Liver (tissue), 3 donors: ENCODE measurements at regions not wholly inside any gene's neighbourhood (a gene's known extent, or its start where the extent isn't known, plus 50 kb on each side); places are given as distances from the start of the nearest gene placed in this dataset.

ENCODE experiments used
- EGR1 ChIP-seq, 2 donors: IDR thresholded peaks; 2 replicates each; pipeline ENCODE4 v1.6.1; 2016 to 2018; ENCODE audit warnings: antibody characterized with exemption in 2 of 2, low read depth in 2 of 2
- FOXA2 ChIP-seq: IDR thresholded peaks from 2 replicates; pipeline ENCODE4 v1.6.1; 2016; ENCODE audit warnings: antibody characterized with exemption
- RAD21 ChIP-seq, 2 donors: IDR thresholded peaks; 2 replicates each; pipeline ENCODE4 v1.6.1; 2016; ENCODE audit warnings: antibody characterized with exemption in 2 of 2, mild to moderate bottlenecking in 2 of 2
- TAF1 ChIP-seq: conservative IDR thresholded peaks from 2 replicates; pipeline ENCODE4 v1.6.1; 2016; ENCODE audit warnings: antibody characterized with exemption, mild to moderate bottlenecking
- YY1 ChIP-seq: IDR thresholded peaks from 2 replicates; pipeline ENCODE4 v1.6.1; 2016; ENCODE audit warnings: antibody characterized with exemption, mild to moderate bottlenecking
- TF ChIP-seq, protein P1 (sequence below): fragments of 150-350 bp; IDR thresholded peaks from 2 replicates; pipeline ENCODE4 v1.5.1; 2017; ENCODE audit warnings: improper control_type of control experiment, low read depth, low read length; ENCODE audit not compliant: missing input control
- TF ChIP-seq, protein P2 (sequence below): IDR thresholded peaks from 2 replicates; pipeline ENCODE4 v1.6.1; 2016; ENCODE audit warnings: antibody characterized with exemption, mild to moderate bottlenecking
- TF ChIP-seq, protein P3 (sequence below): IDR thresholded peaks from 2 replicates; pipeline ENCODE4 v1.6.1; 2016; ENCODE audit warnings: antibody characterized with exemption
- TF ChIP-seq, protein P4 (sequence below): IDR thresholded peaks from 2 replicates; pipeline ENCODE4 v1.6.1; 2016; ENCODE audit warnings: antibody characterized with exemption
- donor health status: healthy.
- donor health status: healthy.

DNA sequence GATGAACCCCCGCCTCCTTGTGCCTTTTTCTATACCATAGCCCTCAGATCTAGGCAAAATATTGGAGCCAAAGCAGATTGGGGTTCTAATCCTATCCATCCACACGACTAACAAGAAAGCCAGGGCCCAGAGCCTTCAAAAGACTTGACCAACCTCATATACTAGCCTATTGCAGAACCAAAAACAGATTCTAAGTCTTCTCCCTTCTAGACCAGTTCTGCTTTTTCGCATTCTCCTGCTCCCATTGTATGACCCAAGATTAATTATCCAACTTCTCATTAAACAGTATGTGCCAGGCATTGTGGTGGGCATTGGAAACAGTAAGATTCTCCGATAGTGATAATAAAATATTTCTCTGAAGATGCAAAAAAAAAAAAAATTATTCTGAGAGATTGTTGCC, 113.7 kb upstream of the JARID2 start:
- TF ChIP-seq, protein P1, sequence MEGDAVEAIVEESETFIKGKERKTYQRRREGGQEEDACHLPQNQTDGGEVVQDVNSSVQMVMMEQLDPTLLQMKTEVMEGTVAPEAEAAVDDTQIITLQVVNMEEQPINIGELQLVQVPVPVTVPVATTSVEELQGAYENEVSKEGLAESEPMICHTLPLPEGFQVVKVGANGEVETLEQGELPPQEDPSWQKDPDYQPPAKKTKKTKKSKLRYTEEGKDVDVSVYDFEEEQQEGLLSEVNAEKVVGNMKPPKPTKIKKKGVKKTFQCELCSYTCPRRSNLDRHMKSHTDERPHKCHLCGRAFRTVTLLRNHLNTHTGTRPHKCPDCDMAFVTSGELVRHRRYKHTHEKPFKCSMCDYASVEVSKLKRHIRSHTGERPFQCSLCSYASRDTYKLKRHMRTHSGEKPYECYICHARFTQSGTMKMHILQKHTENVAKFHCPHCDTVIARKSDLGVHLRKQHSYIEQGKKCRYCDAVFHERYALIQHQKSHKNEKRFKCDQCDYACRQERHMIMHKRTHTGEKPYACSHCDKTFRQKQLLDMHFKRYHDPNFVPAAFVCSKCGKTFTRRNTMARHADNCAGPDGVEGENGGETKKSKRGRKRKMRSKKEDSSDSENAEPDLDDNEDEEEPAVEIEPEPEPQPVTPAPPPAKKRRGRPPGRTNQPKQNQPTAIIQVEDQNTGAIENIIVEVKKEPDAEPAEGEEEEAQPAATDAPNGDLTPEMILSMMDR: no peak
- TF ChIP-seq RAD21 (IDR thresholded peaks at IDR 0.05) (no peak), FOXA2 (no peak), EGR1 (IDR thresholded peaks at IDR 0.05; ENCODE audit: low read depth in 2 of 2) (no peak), YY1 (no peak), TAF1 (no peak)
- TF ChIP-seq, protein P2, sequence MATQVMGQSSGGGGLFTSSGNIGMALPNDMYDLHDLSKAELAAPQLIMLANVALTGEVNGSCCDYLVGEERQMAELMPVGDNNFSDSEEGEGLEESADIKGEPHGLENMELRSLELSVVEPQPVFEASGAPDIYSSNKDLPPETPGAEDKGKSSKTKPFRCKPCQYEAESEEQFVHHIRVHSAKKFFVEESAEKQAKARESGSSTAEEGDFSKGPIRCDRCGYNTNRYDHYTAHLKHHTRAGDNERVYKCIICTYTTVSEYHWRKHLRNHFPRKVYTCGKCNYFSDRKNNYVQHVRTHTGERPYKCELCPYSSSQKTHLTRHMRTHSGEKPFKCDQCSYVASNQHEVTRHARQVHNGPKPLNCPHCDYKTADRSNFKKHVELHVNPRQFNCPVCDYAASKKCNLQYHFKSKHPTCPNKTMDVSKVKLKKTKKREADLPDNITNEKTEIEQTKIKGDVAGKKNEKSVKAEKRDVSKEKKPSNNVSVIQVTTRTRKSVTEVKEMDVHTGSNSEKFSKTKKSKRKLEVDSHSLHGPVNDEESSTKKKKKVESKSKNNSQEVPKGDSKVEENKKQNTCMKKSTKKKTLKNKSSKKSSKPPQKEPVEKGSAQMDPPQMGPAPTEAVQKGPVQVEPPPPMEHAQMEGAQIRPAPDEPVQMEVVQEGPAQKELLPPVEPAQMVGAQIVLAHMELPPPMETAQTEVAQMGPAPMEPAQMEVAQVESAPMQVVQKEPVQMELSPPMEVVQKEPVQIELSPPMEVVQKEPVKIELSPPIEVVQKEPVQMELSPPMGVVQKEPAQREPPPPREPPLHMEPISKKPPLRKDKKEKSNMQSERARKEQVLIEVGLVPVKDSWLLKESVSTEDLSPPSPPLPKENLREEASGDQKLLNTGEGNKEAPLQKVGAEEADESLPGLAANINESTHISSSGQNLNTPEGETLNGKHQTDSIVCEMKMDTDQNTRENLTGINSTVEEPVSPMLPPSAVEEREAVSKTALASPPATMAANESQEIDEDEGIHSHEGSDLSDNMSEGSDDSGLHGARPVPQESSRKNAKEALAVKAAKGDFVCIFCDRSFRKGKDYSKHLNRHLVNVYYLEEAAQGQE: no peak
- TF ChIP-seq, protein P3, sequence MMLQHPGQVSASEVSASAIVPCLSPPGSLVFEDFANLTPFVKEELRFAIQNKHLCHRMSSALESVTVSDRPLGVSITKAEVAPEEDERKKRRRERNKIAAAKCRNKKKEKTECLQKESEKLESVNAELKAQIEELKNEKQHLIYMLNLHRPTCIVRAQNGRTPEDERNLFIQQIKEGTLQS: no peak
- TF ChIP-seq, protein P4, sequence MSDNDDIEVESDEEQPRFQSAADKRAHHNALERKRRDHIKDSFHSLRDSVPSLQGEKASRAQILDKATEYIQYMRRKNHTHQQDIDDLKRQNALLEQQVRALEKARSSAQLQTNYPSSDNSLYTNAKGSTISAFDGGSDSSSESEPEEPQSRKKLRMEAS: no peak
